IMR-90 (cell line): ENCODE measurements at regions not wholly inside any gene's neighbourhood (a gene's known extent, or its start where the extent isn't known, plus 50 kb on each side); places are given as distances from the start of the nearest gene placed in this dataset.

Source experiments
- ATAC-seq: fragments of 200-7000 bp; cut with Tn5 transposase; 2 replicates; pipeline ENCODE4 v1.9.1; 2020; ENCODE audit warnings: low read depth, mild to moderate bottlenecking, moderate library complexity
- BruUV-seq: library from RNA; stranded (reverse); fragments of 400-500 nt; replicated peaks from 2 replicates; lab custom pipeline; 2021; lab: Mats Ljungman, UMichigan
- CTCF ChIA-PET: fragments of 300-600 bp; formaldehyde crosslinking; extraction: SDS; loops from one replicate; lab custom pipeline; 2021; ENCODE audit warnings: antibody characterized with exemption; lab: Yijun Ruan, JAX
- POLR2A ChIA-PET: fragments of 300-600 bp; sonication (Branson Sonifier 250); formaldehyde crosslinking; loops from one replicate; lab custom pipeline; 2022; ENCODE audit warnings: antibody characterized with exemption; ENCODE audit not compliant: unreplicated experiment; lab: Charles Lee
- DNase-seq: peaks from one replicate; pipeline ENCODE4 v3.0.0; 2013
- H2AFZ ChIP-seq: replicated peaks from 2 replicates; pipeline ENCODE3; 2013; ENCODE audit warnings: low read length, mild to moderate bottlenecking; ENCODE audit not compliant: poor library complexity
- H2AK5ac ChIP-seq: 2 replicates; pipeline ENCODE4 v1.6.1; 2013; ENCODE audit warnings: low read depth, low read length, inconsistent platforms
- H2AK9ac ChIP-seq: replicated peaks from 2 replicates; pipeline ENCODE3; 2013; ENCODE audit warnings: mild to moderate bottlenecking, low read depth, low read length, moderate library complexity; ENCODE audit not compliant: poor library complexity
- H2BK120ac ChIP-seq: 2 replicates; pipeline ENCODE4 v1.6.1; 2013; ENCODE audit warnings: low read depth, low read length, inconsistent platforms
- H2BK15ac ChIP-seq: 3 replicates; pipeline ENCODE4 v1.6.1; 2013; ENCODE audit warnings: low read depth, low read length, inconsistent platforms
- H2BK20ac ChIP-seq: 2 replicates; pipeline ENCODE4 v1.6.1; 2013; ENCODE audit warnings: low read depth, mild to moderate bottlenecking, inconsistent platforms, low read length, moderate library complexity
- H2BK5ac ChIP-seq: 2 replicates; pipeline ENCODE4 v1.6.1; 2013; ENCODE audit warnings: mild to moderate bottlenecking, low read depth, low read length, inconsistent platforms; ENCODE audit not compliant: poor library complexity, severe bottlenecking
- H3K14ac ChIP-seq: replicated peaks from 2 replicates; pipeline ENCODE4 v1.6.1; 2013; ENCODE audit warnings: low read depth, low read length, inconsistent platforms
- H3K18ac ChIP-seq: 2 replicates; pipeline ENCODE4 v1.6.1; 2013; ENCODE audit warnings: low read depth, low read length, control low read depth
- H3K23ac ChIP-seq: 2 replicates; pipeline ENCODE4 v1.6.1; 2013; ENCODE audit warnings: low read depth, low read length, inconsistent platforms
- H3K27ac ChIP-seq: 2 replicates; pipeline ENCODE4 v1.5.1; 2013; ENCODE audit warnings: mild to moderate bottlenecking, control low read depth, low read length; ENCODE audit not compliant: insufficient read depth
- H3K27me3 ChIP-seq: 2 replicates; pipeline ENCODE4 v1.6.1; 2013; ENCODE audit warnings: low read length; ENCODE audit not compliant: control insufficient read depth, insufficient read depth
- H3K36me3 ChIP-seq: 2 replicates; pipeline ENCODE4 v1.6.1; 2013; ENCODE audit warnings: low read length, mixed read lengths; ENCODE audit not compliant: control insufficient read depth, insufficient read depth
- H3K4ac ChIP-seq: 2 replicates; pipeline ENCODE4 v1.6.1; 2013; ENCODE audit warnings: low read depth, low read length, inconsistent platforms
- H3K4me1 ChIP-seq: 2 replicates; pipeline ENCODE4 v1.6.1; 2013; ENCODE audit warnings: low read length, mixed read lengths; ENCODE audit not compliant: control insufficient read depth, insufficient read depth
- H3K4me2 ChIP-seq: 2 replicates; pipeline ENCODE4 v1.6.1; 2013; ENCODE audit warnings: low read depth, mild to moderate bottlenecking, control low read depth, low read length, moderate library complexity
- H3K4me3 ChIP-seq: 2 replicates; pipeline ENCODE4 v1.5.1; 2013; ENCODE audit warnings: low read depth, mild to moderate bottlenecking, control low read depth, low read length, moderate library complexity; ENCODE audit not compliant: insufficient read depth
- H3K56ac ChIP-seq: 2 replicates; pipeline ENCODE4 v1.6.1; 2013; ENCODE audit warnings: low read length, inconsistent platforms; ENCODE audit not compliant: insufficient read depth; ENCODE audit errors: extremely low read depth
- H3K79me1 ChIP-seq, 2 experiments: 2 replicates each; pipeline ENCODE4 v1.6.1; 2013; ENCODE audit warnings: low read length in 2 of 2, inconsistent platforms in 1 of 2, low read depth in 1 of 2
- H3K9ac ChIP-seq: 2 replicates; pipeline ENCODE4 v1.6.1; 2013; ENCODE audit warnings: low read depth, low read length, control low read depth
- H3K9me1 ChIP-seq: 2 replicates; pipeline ENCODE4 v1.6.1; 2013; ENCODE audit warnings: low read length, inconsistent platforms; ENCODE audit not compliant: insufficient read depth
- H3K9me3 ChIP-seq: 2 replicates; pipeline ENCODE4 v1.6.1; 2013; ENCODE audit warnings: low read length; ENCODE audit not compliant: control insufficient read depth, insufficient read depth
- H4K20me1 ChIP-seq: 2 replicates; pipeline ENCODE4 v1.6.1; 2013; ENCODE audit warnings: low read length, inconsistent platforms; ENCODE audit not compliant: insufficient read depth
- H4K5ac ChIP-seq: 2 replicates; pipeline ENCODE4 v1.6.1; 2013; ENCODE audit warnings: mild to moderate bottlenecking, low read depth, low read length, control low read depth
- H4K8ac ChIP-seq, 2 experiments: 2 replicates each; pipeline ENCODE4 v1.6.1; 2013; ENCODE audit warnings: low read depth in 2 of 2, low read length in 2 of 2, control low read depth in 1 of 2, inconsistent platforms in 1 of 2
- H4K91ac ChIP-seq: 2 replicates; pipeline ENCODE4 v1.6.1; 2013; ENCODE audit warnings: low read depth, low read length, inconsistent platforms; ENCODE audit not compliant: insufficient read depth
- BHLHE40 ChIP-seq: fragments of 150-350 bp; IDR thresholded peaks from 2 replicates; pipeline ENCODE4 v1.6.1; 2016; ENCODE audit warnings: mild to moderate bottlenecking, low read depth, low read length
- CEBPB ChIP-seq: IDR thresholded peaks from 2 replicates; pipeline ENCODE4 v1.6.1; 2012; ENCODE audit warnings: low read depth, low read length, improper control_type of control experiment
- CHD1 ChIP-seq: IDR thresholded peaks from 2 replicates; pipeline ENCODE4 v1.6.1; 2012; ENCODE audit warnings: low read depth, low read length, improper control_type of control experiment
- CTCF ChIP-seq: conservative IDR thresholded peaks from 2 replicates; pipeline ENCODE4 v1.5.1; 2012; ENCODE audit warnings: mild to moderate bottlenecking, low read depth, low read length, improper control_type of control experiment
- FOS ChIP-seq: fragments of 150-350 bp; IDR thresholded peaks from 2 replicates; pipeline ENCODE4 v1.6.1; 2016; ENCODE audit warnings: low read depth, low read length
- MAFK ChIP-seq: IDR thresholded peaks from 2 replicates; pipeline ENCODE4 v1.6.1; 2012; ENCODE audit warnings: low read depth, low read length, improper control_type of control experiment
- MAZ ChIP-seq: IDR thresholded peaks from 2 replicates; pipeline ENCODE4 v1.6.1; 2012; ENCODE audit warnings: low read depth, mild to moderate bottlenecking, low read length, improper control_type of control experiment, moderate library complexity, borderline replicate concordance
- MXI1 ChIP-seq: IDR thresholded peaks from 2 replicates; pipeline ENCODE4 v1.6.1; 2012; ENCODE audit warnings: low read depth, mild to moderate bottlenecking, low read length, moderate library complexity, borderline replicate concordance
- NFE2L2 ChIP-seq: fragments of 150-350 bp; IDR thresholded peaks from 2 replicates; pipeline ENCODE4 v1.6.1; 2016; ENCODE audit warnings: low read depth, mild to moderate bottlenecking, low read length
- POLR2A ChIP-seq: IDR thresholded peaks from 2 replicates; pipeline ENCODE4 v1.6.1; 2012; ENCODE audit warnings: mild to moderate bottlenecking, low read depth, low read length
- RAD21 ChIP-seq: IDR thresholded peaks from 2 replicates; pipeline ENCODE4 v1.6.1; 2012; ENCODE audit warnings: low read length, improper control_type of control experiment
- RCOR1 ChIP-seq: IDR thresholded peaks from 2 replicates; pipeline ENCODE4 v1.6.1; 2012; ENCODE audit warnings: mild to moderate bottlenecking, low read length, improper control_type of control experiment; ENCODE audit not compliant: insufficient replicate concordance
- RFX5 ChIP-seq: IDR thresholded peaks from 2 replicates; pipeline ENCODE4 v1.8.0; 2012; ENCODE audit warnings: low read depth, mild to moderate bottlenecking, low read length, moderate library complexity
- SMC3 ChIP-seq: fragments of 150-350 bp; IDR thresholded peaks from 2 replicates; pipeline ENCODE4 v1.6.1; 2016; ENCODE audit warnings: low read depth, mild to moderate bottlenecking, antibody characterized with exemption, low read length, moderate library complexity
- WGBS, 2 experiments: methylation state at CpG; one replicate each; pipeline versions ENCODE4 v1.1.5 to v1.1.7; 2013; ENCODE audit warnings: missing lambda C conversion rate in 2 of 2; ENCODE audit not compliant: insufficient read length in 1 of 2; ENCODE audit errors: extremely low coverage in 2 of 2; 5-methylcytosine and 5-hydroxymethylcytosine counted together
- dilution Hi-C: fragments of 300-500 bp; cut with HindIII; formaldehyde crosslinking; loops from one replicate; pipeline ENCODE4 v1.14.3; 2018; ENCODE audit warnings: low sequenced_read_pairs; ENCODE audit not compliant: unreplicated experiment
- in situ Hi-C: fragments of 300-500 bp; cut with MboI; formaldehyde crosslinking; loops from 3 replicates; pipeline ENCODE4 v1.14.3; 2019; ENCODE audit warnings: low sequenced_read_pairs, inconsistent platforms, mixed read lengths
- intact Hi-C: fragments of 100-400 bp; cut with micrococcal nuclease; formaldehyde crosslinking; loops from 2 replicates; pipeline ENCODE4 v1.10.0; 2022
- TF ChIP-seq, protein P1 (sequence below): fragments of 150-350 bp; IDR thresholded peaks from 2 replicates; pipeline ENCODE4 v1.6.1; 2016; ENCODE audit warnings: low read depth, mild to moderate bottlenecking, low read length, moderate library complexity, borderline replicate concordance
- TF ChIP-seq, protein P2 (sequence below): fragments of 150-350 bp; IDR thresholded peaks from 2 replicates; pipeline ENCODE4 v1.6.1; 2017; ENCODE audit warnings: mild to moderate bottlenecking, antibody characterized with exemption, low read length, low read depth

DNA sequence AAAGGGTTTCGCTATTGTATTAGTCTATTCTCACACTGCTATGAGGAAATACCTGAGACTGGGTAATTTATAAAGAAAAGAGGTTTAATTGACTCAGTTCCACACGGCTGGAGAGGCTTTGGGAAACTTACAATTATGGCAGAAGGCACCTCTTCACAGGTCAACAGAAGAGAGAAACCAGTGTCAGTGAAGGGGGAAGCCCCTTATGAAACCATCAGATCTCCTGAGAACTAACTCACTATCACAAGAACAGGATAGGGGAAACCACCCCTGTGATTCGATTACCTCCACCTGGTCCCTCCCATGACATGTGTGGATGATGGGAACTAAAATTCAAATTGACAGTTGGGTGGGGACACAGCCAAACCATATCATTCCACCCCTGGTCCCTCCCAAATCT is 589.5 kb downstream of the CENPC start:
- Histone ChIP-seq H3K9ac (no peak overlapping the region), H4K8ac (no peak overlapping the region), H3K9me3 (peaks cover 7% of the 10 kb centered on the region), H4K91ac (no peak overlapping the region), H3K4ac (no peak overlapping the region), H2BK5ac (no peak overlapping the region), H3K27me3 (no peaks in the 10 kb centered on the region), H2BK20ac (no peak overlapping the region), H3K4me1 (no peaks in the 10 kb centered on the region), H3K27ac (no peak overlapping the region), H2AFZ (no peak overlapping the region), H3K4me3 (no peak overlapping the region), H3K9me1 (no peaks in the 10 kb centered on the region), H3K14ac (no peak overlapping the region), H3K18ac (no peak overlapping the region), H3K4me2 (no peak overlapping the region), H2BK120ac (no peak overlapping the region), H3K79me1 (no peaks in the 10 kb centered on the region), H2AK5ac (no peak overlapping the region), H3K36me3 (no peaks in the 10 kb centered on the region), H3K56ac (no peak overlapping the region), H3K23ac (no peak overlapping the region), H2BK15ac (no peak overlapping the region), H4K5ac (no peak overlapping the region), H2AK9ac (no peak overlapping the region), H4K20me1 (no peaks in the 10 kb centered on the region)
- intact Hi-C loops (no loop called here), dilution Hi-C loops (no loop called here), in situ Hi-C loops (no loop called here)
- TF ChIP-seq SMC3 (no peak), NFE2L2 (no peak), MAZ (no peak), BHLHE40 (no peak), MAFK (no peak), RCOR1 (no peak), RAD21 (no peak), CEBPB (no peak), CHD1 (no peak), RFX5 (no peak), CTCF (no peak), FOS (no peak), POLR2A (no peak), MXI1 (no peak)
- TF ChIP-seq, protein P1, sequence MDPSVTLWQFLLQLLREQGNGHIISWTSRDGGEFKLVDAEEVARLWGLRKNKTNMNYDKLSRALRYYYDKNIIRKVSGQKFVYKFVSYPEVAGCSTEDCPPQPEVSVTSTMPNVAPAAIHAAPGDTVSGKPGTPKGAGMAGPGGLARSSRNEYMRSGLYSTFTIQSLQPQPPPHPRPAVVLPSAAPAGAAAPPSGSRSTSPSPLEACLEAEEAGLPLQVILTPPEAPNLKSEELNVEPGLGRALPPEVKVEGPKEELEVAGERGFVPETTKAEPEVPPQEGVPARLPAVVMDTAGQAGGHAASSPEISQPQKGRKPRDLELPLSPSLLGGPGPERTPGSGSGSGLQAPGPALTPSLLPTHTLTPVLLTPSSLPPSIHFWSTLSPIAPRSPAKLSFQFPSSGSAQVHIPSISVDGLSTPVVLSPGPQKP = no peak
- TF ChIP-seq, protein P2, sequence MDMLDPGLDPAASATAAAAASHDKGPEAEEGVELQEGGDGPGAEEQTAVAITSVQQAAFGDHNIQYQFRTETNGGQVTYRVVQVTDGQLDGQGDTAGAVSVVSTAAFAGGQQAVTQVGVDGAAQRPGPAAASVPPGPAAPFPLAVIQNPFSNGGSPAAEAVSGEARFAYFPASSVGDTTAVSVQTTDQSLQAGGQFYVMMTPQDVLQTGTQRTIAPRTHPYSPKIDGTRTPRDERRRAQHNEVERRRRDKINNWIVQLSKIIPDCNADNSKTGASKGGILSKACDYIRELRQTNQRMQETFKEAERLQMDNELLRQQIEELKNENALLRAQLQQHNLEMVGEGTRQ = no peak
- DNase-seq (no peak), ATAC-seq (no peak)
- BruUV-seq = no TSS peak
- ChIA-PET POLR2A (no interaction called here), CTCF (no interaction called here)
- WGBS, 2 experiments = 0% methylated on average over 1 of the region's 3 CpGs; no CpG with 5 or more reads in 1 of the 2 experiments
